Left lung (tissue), 4 donors: ENCODE measurements at regions not wholly inside any gene's neighbourhood (a gene's known extent, or its start where the extent isn't known, plus 50 kb on each side); places are given as distances from the start of the nearest gene placed in this dataset.

Experiments used
- ATAC-seq: fragments of 200-7000 bp; cut with Tn5 transposase; one replicate; pipeline ENCODE4 v1.9.1; 2020; ENCODE audit warnings: moderate library complexity
- DNase-seq, 4 donors: peaks; one replicate each; pipeline ENCODE4 v3.0.0-alpha.2; 2013 to 2020
- H3K27ac ChIP-seq, 2 donors: fragments of 200-600 bp; sonication (generic) in 1 of 2; one replicate each; pipeline versions ENCODE4 v1.5.0 to v1.8.0; 2020 to 2021
- H3K27me3 ChIP-seq, 2 donors: fragments of 200-600 bp; sonication (generic) in 1 of 2; one replicate each; pipeline versions ENCODE4 v1.5.0 to v1.8.0; 2020 to 2021
- H3K36me3 ChIP-seq, 2 donors: fragments of 200-600 bp; sonication (generic) in 1 of 2; one replicate each; pipeline versions ENCODE4 v1.5.0 to v1.8.0; 2020 to 2021
- H3K4me1 ChIP-seq, 2 donors: fragments of 200-600 bp; one replicate each; pipeline ENCODE4 v1.8.0; 2021
- H3K4me3 ChIP-seq, 2 donors: fragments of 200-600 bp; sonication (generic) in 1 of 2; one replicate each; pipeline versions ENCODE4 v1.5.0 to v1.8.0; 2020 to 2021; ENCODE audit warnings: mild to moderate bottlenecking in 1 of 2
- H3K9me3 ChIP-seq, 2 donors: fragments of 200-600 bp; sonication (generic) in 1 of 2; one replicate each; pipeline versions ENCODE4 v1.5.0 to v1.8.0; 2020 to 2021
- CTCF ChIP-seq, 2 donors: fragments of 200-600 bp; sonication (generic) in 1 of 2; IDR thresholded peaks; one replicate each; pipeline versions ENCODE4 v1.5.0 to v1.8.0; 2021; ENCODE audit warnings: antibody characterized with exemption in 2 of 2
- intact Hi-C, 2 donors: fragments of 100-400 bp; cut with DNase I; formaldehyde crosslinking; loops; one replicate each; pipeline versions ENCODE4 v1.11.2 to v1.14.2; 2022
- donor health status: DM: no; HTN: yes; CAD: no.
- donor health status: DM: no; HTN: no; CAD: no.

GRCh38 chr1:187714470-187714869 lies 885.7 kb downstream of the PLA2G4A start:
- H3K27ac ChIP-seq = no peak overlapping the region
- no peak overlapping the region for H3K4me3 ChIP-seq
- H3K36me3 ChIP-seq = no peaks in the 10 kb centered on the region
- TF ChIP-seq CTCF (IDR thresholded peaks at IDR 0.05) = no peak
- ATAC-seq = no peak
- H3K9me3 ChIP-seq = no peaks in the 10 kb centered on the region
- DNase-seq = no peak
- intact Hi-C loops = no loop called here
- no peaks in the 10 kb centered on the region for H3K4me1 ChIP-seq
- H3K27me3 ChIP-seq = no peaks in the 10 kb centered on the region

GRCh38 chr1:187715483-187715882 lies 886.7 kb downstream of the PLA2G4A start:
- Histone ChIP-seq H3K4me3 (no peak overlapping the region), H3K36me3 (no peaks in the 10 kb centered on the region), H3K4me1 (no peaks in the 10 kb centered on the region), H3K9me3 (no peaks in the 10 kb centered on the region), H3K27me3 (no peaks in the 10 kb centered on the region), H3K27ac (no peak overlapping the region)
- TF ChIP-seq CTCF (IDR thresholded peaks at IDR 0.05) = no peak
- intact Hi-C loops = no loop called here
- DNase-seq (no peak), ATAC-seq (no peak)

GRCh38 chr1:187716160-187716559 lies 887.4 kb downstream of the PLA2G4A start:
- H3K9me3 ChIP-seq = no peaks in the 10 kb centered on the region
- H3K27me3 ChIP-seq = no peaks in the 10 kb centered on the region
- H3K4me3 ChIP-seq = no peak overlapping the region
- DNase-seq = no peak
- intact Hi-C loops = no loop called here
- H3K27ac ChIP-seq = no peak overlapping the region
- TF ChIP-seq CTCF (IDR thresholded peaks at IDR 0.05) = no peak
- no peaks in the 10 kb centered on the region for H3K4me1 ChIP-seq
- H3K36me3 ChIP-seq = no peaks in the 10 kb centered on the region
- ATAC-seq = no peak

- no peaks in the 10 kb centered on the region for H3K9me3 ChIP-seq
- no peaks in the 10 kb centered on the region for H3K4me1 ChIP-seq
- intact Hi-C loops = no loop called here
- no peaks in the 10 kb centered on the region for H3K36me3 ChIP-seq
- DNase-seq (no peak), ATAC-seq (no peak)
- H3K4me3 ChIP-seq = no peak overlapping the region
- H3K27me3 ChIP-seq = no peaks in the 10 kb centered on the region
- no peak for TF ChIP-seq CTCF (IDR thresholded peaks at IDR 0.05)
- no peak overlapping the region for H3K27ac ChIP-seq
Measured at GRCh38 chr1:187718527-187718926, 889.8 kb downstream of the PLA2G4A start.

- ATAC-seq (no peak), DNase-seq (no peak)
- H3K36me3 ChIP-seq = no peaks in the 10 kb centered on the region
- intact Hi-C loops = no loop called here
- H3K27ac ChIP-seq = no peak overlapping the region
- no peaks in the 10 kb centered on the region for H3K9me3 ChIP-seq
- no peak for TF ChIP-seq CTCF (IDR thresholded peaks at IDR 0.05)
- no peaks in the 10 kb centered on the region for H3K4me1 ChIP-seq
- H3K27me3 ChIP-seq = no peaks in the 10 kb centered on the region
- no peak overlapping the region for H3K4me3 ChIP-seq
Measured at GRCh38 chr1:187721216-187721615, 892.5 kb downstream of the PLA2G4A start.
